ENCODE measurements at regions not wholly inside any gene's neighbourhood (a gene's known extent, or its start where the extent isn't known, plus 50 kb on each side); places are given as distances from the start of the nearest gene placed in this dataset.

DNA sequence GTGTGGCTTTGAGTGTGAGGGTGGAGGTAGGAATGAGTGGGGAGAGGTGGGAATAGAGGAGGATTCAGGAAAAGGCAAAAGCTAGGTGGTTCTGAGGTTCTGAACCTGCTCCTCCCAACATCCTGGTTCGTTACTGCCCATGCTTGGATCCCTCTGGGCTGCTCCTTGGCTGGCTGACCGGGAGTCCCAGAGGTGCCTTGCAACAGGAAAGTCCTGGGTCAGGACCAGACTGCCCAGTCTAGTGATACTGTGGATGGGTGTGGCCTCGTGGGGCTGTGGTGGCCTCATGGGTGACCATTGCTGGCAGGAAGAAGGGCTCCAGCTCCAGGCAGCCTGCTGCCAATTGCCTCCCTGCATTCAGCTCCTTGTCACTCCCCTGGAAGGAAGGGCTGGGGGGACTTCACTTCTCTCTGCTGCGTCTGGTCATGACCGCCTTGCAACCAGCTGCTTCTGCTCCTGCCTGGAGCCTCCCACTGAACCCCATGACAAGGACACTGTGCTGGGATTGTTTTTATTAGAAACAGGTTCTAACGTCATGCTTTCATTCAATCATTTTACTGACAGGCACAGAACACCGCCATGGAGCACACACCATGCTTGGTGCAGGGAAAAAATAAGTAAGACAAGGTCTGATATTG lies 61.5 kb upstream of the UBL3 start:
- Mint-ChIP-seq H3K4me1 (ENCODE audit: low read depth) (no peaks in the 10 kb centered on the region), H3K9me3 (no peaks in the 10 kb centered on the region), H3K27ac (no peak overlapping the region), H3K27me3 (no peaks in the 10 kb centered on the region), H3K36me3 (ENCODE audit: low read depth) (no peaks in the 10 kb centered on the region), H3K4me3 (no peak overlapping the region)
- CTCF ChIA-PET: no interaction called here
- Histone ChIP-seq H3K9me3 (ENCODE audit: control insufficient read depth in 1 of 2, insufficient read depth in 1 of 2, low read length in 2 of 2) (no peaks in the 10 kb centered on the region), H3K27me3 (ENCODE audit: control insufficient read depth in 1 of 2, insufficient read depth in 2 of 2, low read length in 2 of 2) (no peaks in the 10 kb centered on the region), H3K4me3 (ENCODE audit: low read length) (no peak overlapping the region), H3K36me3 (ENCODE audit: insufficient read depth, low read length) (no peaks in the 10 kb centered on the region), H3K4me1 (ENCODE audit: insufficient read depth, low read length) (no peaks in the 10 kb centered on the region), H3K27ac (ENCODE audit: low read depth in 1 of 2, low read length in 2 of 2) (no peak overlapping the region)
- POLR2A ChIA-PET: interaction anchor here (0.7 kb wide), 1 partner anchor 189 kb away, joined by 3 read pairs; no protein-coding TSS in a partner anchor
- intact Hi-C loops (cut with DNase I, micrococcal nuclease): no loop called here
- ATAC-seq (ENCODE audit: poor library complexity) (no peak), DNase-seq (no peak)
- no peak for TF ChIP-seq CTCF (IDR thresholded peaks at IDR 0.05)

DNA sequence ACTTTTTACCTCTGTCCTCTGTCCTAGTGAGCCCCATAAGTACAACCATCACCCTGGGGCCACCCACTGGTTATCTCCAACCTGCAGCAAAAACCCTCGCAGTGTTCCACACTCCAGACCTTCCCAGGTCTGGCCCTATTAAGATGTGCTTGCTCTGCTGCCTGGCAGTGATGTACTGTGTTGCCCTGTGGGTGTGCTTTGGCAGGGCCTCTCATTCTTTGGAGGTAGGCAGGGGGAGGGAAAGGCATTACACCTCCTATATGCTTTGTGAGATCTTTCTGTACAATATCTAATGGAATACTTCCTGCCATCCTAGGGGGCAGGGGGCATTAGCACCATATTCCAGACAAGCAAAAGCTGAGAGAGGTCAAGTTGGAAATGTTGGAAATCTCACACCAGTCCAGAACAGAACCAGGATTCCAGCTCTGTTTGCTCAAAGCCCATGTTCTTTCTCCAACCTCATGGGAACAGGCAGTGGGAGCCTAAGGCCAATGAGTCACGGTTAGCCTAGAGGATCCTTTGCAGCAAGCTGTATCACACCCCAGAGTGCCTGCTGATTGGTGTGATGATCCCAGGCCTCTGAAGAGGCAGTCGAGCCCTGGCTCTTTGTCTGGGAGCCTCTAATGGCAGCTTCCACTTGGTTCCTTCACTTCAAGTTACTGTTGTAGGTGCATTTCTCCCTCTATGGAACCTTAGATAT lies 59.7 kb upstream of the UBL3 start:
- DNase-seq (no peak), ATAC-seq (ENCODE audit: poor library complexity) (no peak)
- Histone ChIP-seq H3K36me3 (ENCODE audit: insufficient read depth, low read length) (no peaks in the 10 kb centered on the region), H3K4me1 (ENCODE audit: insufficient read depth, low read length) (no peaks in the 10 kb centered on the region), H3K4me3 (ENCODE audit: low read length) (no peak overlapping the region), H3K27me3 (ENCODE audit: control insufficient read depth in 1 of 2, insufficient read depth in 2 of 2, low read length in 2 of 2) (no peaks in the 10 kb centered on the region), H3K9me3 (ENCODE audit: control insufficient read depth in 1 of 2, insufficient read depth in 1 of 2, low read length in 2 of 2) (no peaks in the 10 kb centered on the region), H3K27ac (ENCODE audit: low read depth in 1 of 2, low read length in 2 of 2) (no peak overlapping the region)
- no peak overlapping the region for H3K4me3 Mint-ChIP-seq
- H3K36me3 Mint-ChIP-seq (ENCODE audit: low read depth): no peaks in the 10 kb centered on the region
- intact Hi-C loops (cut with DNase I, micrococcal nuclease): no loop called here
- no peaks in the 10 kb centered on the region for H3K4me1 Mint-ChIP-seq (ENCODE audit: low read depth)
- H3K27ac Mint-ChIP-seq: no peak overlapping the region
- no peak for TF ChIP-seq CTCF (IDR thresholded peaks at IDR 0.05)
- H3K9me3 Mint-ChIP-seq: no peaks in the 10 kb centered on the region
- no peaks in the 10 kb centered on the region for H3K27me3 Mint-ChIP-seq
- ChIA-PET POLR2A (interaction anchor here (0.6 kb wide), 1 partner anchor 118 kb away, joined by 3 read pairs; no protein-coding TSS in a partner anchor), CTCF (no interaction called here)

DNA sequence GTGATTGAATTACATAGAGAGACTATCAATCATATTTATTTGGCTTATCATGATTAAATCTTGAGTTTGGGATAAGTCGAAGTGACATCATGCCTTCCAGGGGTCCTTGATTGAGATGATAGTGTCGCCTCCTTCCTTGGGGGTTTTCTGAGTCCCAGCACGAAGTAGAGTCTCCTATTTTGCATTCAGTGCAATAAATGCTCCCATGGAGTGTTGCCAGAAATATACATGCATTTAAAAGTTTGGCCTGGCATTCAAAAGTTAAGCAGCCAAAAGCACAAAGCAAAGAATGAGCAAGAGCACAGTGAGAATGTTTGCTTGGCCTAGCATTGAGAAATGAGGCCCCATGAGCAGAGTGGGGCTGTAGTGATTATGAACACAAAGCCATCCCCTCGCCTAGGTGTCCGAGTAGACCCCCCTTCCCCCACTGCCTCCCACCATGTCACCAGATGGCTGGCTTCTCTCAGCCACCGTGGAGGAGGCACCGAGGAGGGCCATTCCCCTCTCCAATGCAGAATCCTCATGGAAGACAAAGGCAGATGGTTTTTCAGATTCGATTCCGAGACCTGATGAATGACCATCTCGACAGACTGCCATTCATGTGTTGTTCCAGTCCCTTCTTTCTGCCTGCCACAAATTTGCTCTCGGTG lies 58.8 kb upstream of the UBL3 start:
- Histone ChIP-seq H3K36me3 (ENCODE audit: insufficient read depth, low read length) (no peaks in the 10 kb centered on the region), H3K27ac (ENCODE audit: low read depth in 1 of 2, low read length in 2 of 2) (no peak overlapping the region), H3K4me1 (ENCODE audit: insufficient read depth, low read length) (no peaks in the 10 kb centered on the region), H3K9me3 (ENCODE audit: control insufficient read depth in 1 of 2, insufficient read depth in 1 of 2, low read length in 2 of 2) (no peaks in the 10 kb centered on the region), H3K4me3 (ENCODE audit: low read length) (no peak overlapping the region), H3K27me3 (ENCODE audit: control insufficient read depth in 1 of 2, insufficient read depth in 2 of 2, low read length in 2 of 2) (no peaks in the 10 kb centered on the region)
- no peak for TF ChIP-seq CTCF (IDR thresholded peaks at IDR 0.05)
- ATAC-seq (ENCODE audit: poor library complexity) (no peak), DNase-seq (no peak)
- Mint-ChIP-seq H3K27me3 (no peaks in the 10 kb centered on the region), H3K36me3 (ENCODE audit: low read depth) (no peaks in the 10 kb centered on the region), H3K4me3 (no peak overlapping the region), H3K9me3 (no peaks in the 10 kb centered on the region), H3K4me1 (ENCODE audit: low read depth) (no peaks in the 10 kb centered on the region), H3K27ac (no peak overlapping the region)
- intact Hi-C loops (cut with DNase I, micrococcal nuclease): no loop called here
- POLR2A ChIA-PET: interaction anchor here (2.2 kb wide), 1 partner anchor 27 kb away, joined by 8 read pairs; no protein-coding TSS in a partner anchor
- CTCF ChIA-PET: no interaction called here
